Activated CD4-positive, alpha-beta memory T cell treated with anti-CD3 and anti-CD28 coated beads, Interleukin-2, amount 10 ng/mL, durations not matched to agents 7 days and 5 days (primary cell): ENCODE measurements at regions not wholly inside any gene's neighbourhood (a gene's known extent, or its start where the extent isn't known, plus 50 kb on each side); places are given as distances from the start of the nearest gene placed in this dataset.
"Not testable (repeated sequence)": the region's sequence is repeated elsewhere in the genome, so short reads cannot be mapped to it uniquely, and the experiment has no call there.

ENCODE experiments used
- CTCF ChIA-PET: fragments of 350-600 bp; sonication (Branson Sonifier 250); formaldehyde crosslinking; loops from one replicate; lab custom pipeline; 2021; ENCODE audit warnings: antibody characterized with exemption, inconsistent platforms; lab: Charles Lee
- POLR2A ChIA-PET: fragments of 350-600 bp; sonication (Branson Sonifier 250); formaldehyde crosslinking; loops from one replicate; lab custom pipeline; 2021; ENCODE audit warnings: antibody characterized with exemption; lab: Charles Lee
- DNase-seq: peaks from one replicate; pipeline ENCODE4 v3.0.0-alpha.2; 2020
- H3K27ac Mint-ChIP-seq: one replicate; pipeline ENCODE4 v1.8.0; 2021; ENCODE audit warnings: mild to moderate bottlenecking, mixed read lengths
- H3K27me3 Mint-ChIP-seq: one replicate; pipeline ENCODE4 v1.8.0; 2021; ENCODE audit warnings: mixed read lengths
- H3K36me3 Mint-ChIP-seq: one replicate; pipeline ENCODE4 v1.8.0; 2021; ENCODE audit warnings: low read depth, mixed read lengths
- H3K4me1 Mint-ChIP-seq: one replicate; pipeline ENCODE4 v1.8.0; 2021; ENCODE audit warnings: mixed read lengths
- H3K4me3 Mint-ChIP-seq: one replicate; pipeline ENCODE4 v1.8.0; 2021; ENCODE audit warnings: mild to moderate bottlenecking, mixed read lengths
- H3K9me3 Mint-ChIP-seq: one replicate; pipeline ENCODE4 v1.8.0; 2021; ENCODE audit warnings: mixed read lengths

GRCh38 chr2:65921116-65921515, 488.7 kb upstream of the SPRED2 start:
- no peaks in the 10 kb centered on the region for H3K9me3 Mint-ChIP-seq
- H3K36me3 Mint-ChIP-seq: no peaks in the 10 kb centered on the region
- no peak overlapping the region for H3K4me3 Mint-ChIP-seq
- no peak for DNase-seq
- H3K27me3 Mint-ChIP-seq: no peaks in the 10 kb centered on the region
- ChIA-PET CTCF (no interaction called here), POLR2A (no interaction called here)
- no peaks in the 10 kb centered on the region for H3K4me1 Mint-ChIP-seq
- no peak overlapping the region for H3K27ac Mint-ChIP-seq

- POLR2A ChIA-PET: no interaction called here
These were observed 488.3 kb upstream of the SPRED2 start for GRCh38 chr2:65920659-65921058.

GRCh38 chr2:65919550-65920188, 487.3 kb upstream of the SPRED2 start:
- no peak for DNase-seq
- Mint-ChIP-seq H3K4me3 (no peak overlapping the region), H3K4me1 (no peaks in the 10 kb centered on the region), H3K27ac (no peak overlapping the region), H3K27me3 (no peaks in the 10 kb centered on the region), H3K9me3 (no peaks in the 10 kb centered on the region), H3K36me3 (no peaks in the 10 kb centered on the region)
- CTCF ChIA-PET: no interaction called here
- POLR2A ChIA-PET: no interaction called here

More at GRCh38 chr2:65920659-65921058, 488.3 kb upstream of the SPRED2 start:
- no peak overlapping the region for H3K4me3 Mint-ChIP-seq
- no peaks in the 10 kb centered on the region for H3K4me1 Mint-ChIP-seq
- no peaks in the 10 kb centered on the region for H3K36me3 Mint-ChIP-seq
- H3K9me3 Mint-ChIP-seq: no peaks in the 10 kb centered on the region
- no peak overlapping the region for H3K27ac Mint-ChIP-seq
- DNase-seq: no peak
- CTCF ChIA-PET: no interaction called here
- no peaks in the 10 kb centered on the region for H3K27me3 Mint-ChIP-seq

- Mint-ChIP-seq H3K27ac (no peak overlapping the region), H3K4me3 (no peak overlapping the region), H3K4me1 (no peaks in the 10 kb centered on the region), H3K9me3 (no peaks in the 10 kb centered on the region), H3K27me3 (no peaks in the 10 kb centered on the region), H3K36me3 (no peaks in the 10 kb centered on the region)
- CTCF ChIA-PET: no interaction called here
- DNase-seq: no peak
- POLR2A ChIA-PET: no interaction called here
These were observed 486.4 kb upstream of the SPRED2 start for GRCh38 chr2:65918760-65919187.

GRCh38 chr2:65917986-65918385, 485.6 kb upstream of the SPRED2 start:
- no peaks in the 10 kb centered on the region for H3K9me3 Mint-ChIP-seq
- ChIA-PET CTCF (no interaction called here), POLR2A (no interaction called here)
- DNase-seq: no peak
- H3K27me3 Mint-ChIP-seq: no peaks in the 10 kb centered on the region
- no peak overlapping the region for H3K27ac Mint-ChIP-seq
- no peak overlapping the region for H3K4me3 Mint-ChIP-seq
- H3K4me1 Mint-ChIP-seq: no peaks in the 10 kb centered on the region
- H3K36me3 Mint-ChIP-seq: no peaks in the 10 kb centered on the region

DNA sequence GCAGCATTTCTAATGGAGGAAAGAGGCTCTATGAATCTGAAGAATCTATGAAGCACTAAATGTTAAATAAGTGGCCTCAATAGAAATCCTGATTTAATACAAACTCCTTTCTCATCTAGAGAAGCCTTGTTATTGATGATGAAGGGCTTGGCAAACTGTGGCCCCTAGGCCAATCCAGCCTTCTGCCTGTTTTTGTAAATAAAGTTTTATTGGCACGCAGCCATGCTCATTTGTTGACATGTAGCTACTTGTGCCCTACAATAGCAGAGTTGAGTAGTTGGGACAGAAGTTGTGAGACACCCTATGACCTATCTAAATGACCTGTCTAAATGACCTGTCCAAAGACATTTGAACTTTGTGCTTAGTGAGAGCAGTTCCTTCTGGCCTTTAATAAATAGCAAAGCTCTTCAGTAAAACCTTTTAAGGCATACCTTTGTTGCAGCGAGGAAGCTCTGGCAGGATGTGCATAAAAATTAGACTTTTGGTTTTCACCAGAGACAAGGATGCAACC, 484.4 kb upstream of the SPRED2 start:
- H3K4me1 Mint-ChIP-seq: no peaks in the 10 kb centered on the region
- H3K9me3 Mint-ChIP-seq: no peaks in the 10 kb centered on the region
- ChIA-PET POLR2A (no interaction called here), CTCF (no interaction called here)
- H3K27me3 Mint-ChIP-seq: no peaks in the 10 kb centered on the region
- H3K36me3 Mint-ChIP-seq: no peaks in the 10 kb centered on the region
- no peak for DNase-seq
- H3K4me3 Mint-ChIP-seq: no peak overlapping the region
- H3K27ac Mint-ChIP-seq: no peak overlapping the region

GRCh38 chr2:65916177-65916576, 483.8 kb upstream of the SPRED2 start:
- Mint-ChIP-seq H3K9me3 (no peaks in the 10 kb centered on the region), H3K4me1 (no peaks in the 10 kb centered on the region), H3K27me3 (no peaks in the 10 kb centered on the region), H3K4me3 (no peak overlapping the region), H3K27ac (no peak overlapping the region), H3K36me3 (no peaks in the 10 kb centered on the region)
- no peak for DNase-seq
- POLR2A ChIA-PET: no interaction called here
- CTCF ChIA-PET: no interaction called here

DNA sequence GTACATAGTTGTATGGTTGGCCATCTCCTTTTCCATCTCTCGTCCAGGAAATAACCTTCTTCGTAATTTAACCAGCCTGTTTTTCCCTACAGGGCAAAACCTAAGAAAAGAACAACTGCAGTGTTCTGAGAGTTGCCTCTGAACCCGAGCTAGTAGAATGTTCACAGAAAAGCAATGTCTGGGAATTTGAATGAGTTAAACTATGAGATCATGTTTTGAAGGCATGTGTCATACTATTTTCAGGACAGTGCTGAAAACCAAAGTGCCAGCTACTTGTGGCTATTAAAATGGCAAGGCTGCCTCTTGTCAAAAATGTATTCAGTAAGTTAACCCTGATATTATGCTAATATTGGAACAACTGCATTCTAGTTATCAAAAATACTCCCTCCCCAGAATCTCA, 482.9 kb upstream of the SPRED2 start:
- Mint-ChIP-seq H3K27ac (no peak overlapping the region), H3K9me3 (no peaks in the 10 kb centered on the region), H3K4me3 (no peak overlapping the region), H3K27me3 (no peaks in the 10 kb centered on the region), H3K4me1 (no peaks in the 10 kb centered on the region), H3K36me3 (no peaks in the 10 kb centered on the region)
- POLR2A ChIA-PET: no interaction called here
- DNase-seq: no peak
- CTCF ChIA-PET: no interaction called here

GRCh38 chr2:65914244-65914786, 481.9 kb upstream of the SPRED2 start:
- Mint-ChIP-seq H3K36me3 (no peaks in the 10 kb centered on the region), H3K27ac (no peak overlapping the region), H3K27me3 (no peaks in the 10 kb centered on the region), H3K9me3 (no peaks in the 10 kb centered on the region), H3K4me1 (no peaks in the 10 kb centered on the region), H3K4me3 (no peak overlapping the region)
- ChIA-PET CTCF (no interaction called here), POLR2A (no interaction called here)
- DNase-seq: no peak

DNA sequence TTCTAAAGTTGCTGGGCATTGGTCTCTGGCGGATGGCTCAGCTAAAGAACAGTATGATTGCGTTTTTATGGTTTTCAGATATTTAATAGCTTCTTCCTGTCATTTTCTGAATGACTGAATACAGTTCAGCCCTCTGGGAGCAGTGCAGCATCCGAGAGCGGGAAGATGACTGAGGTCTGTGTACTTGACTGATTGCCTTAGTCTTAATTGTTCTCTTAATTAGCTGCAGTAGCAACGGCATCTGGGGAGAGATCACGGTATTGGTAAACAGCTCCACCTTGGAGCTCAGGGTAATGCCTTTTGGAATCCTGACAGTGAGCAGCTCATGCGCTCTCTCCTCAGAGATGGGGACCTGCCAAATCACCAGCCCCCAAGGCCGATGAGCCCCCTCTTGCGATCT, 481.4 kb upstream of the SPRED2 start:
- POLR2A ChIA-PET: no interaction called here
- Mint-ChIP-seq H3K36me3 (no peaks in the 10 kb centered on the region), H3K27ac (no peak overlapping the region), H3K4me3 (no peak overlapping the region), H3K4me1 (no peaks in the 10 kb centered on the region), H3K27me3 (no peaks in the 10 kb centered on the region), H3K9me3 (no peaks in the 10 kb centered on the region)
- no peak for DNase-seq
- CTCF ChIA-PET: no interaction called here

GRCh38 chr2:65901756-65902155, 469.4 kb upstream of the SPRED2 start:
- no peaks in the 10 kb centered on the region for H3K4me1 Mint-ChIP-seq
- no peaks in the 10 kb centered on the region for H3K9me3 Mint-ChIP-seq
- H3K27ac Mint-ChIP-seq: no peak overlapping the region
- POLR2A ChIA-PET: no interaction called here
- no peak for DNase-seq
- no peaks in the 10 kb centered on the region for H3K27me3 Mint-ChIP-seq
- CTCF ChIA-PET: no interaction called here
- H3K4me3 Mint-ChIP-seq: no peak overlapping the region
- H3K36me3 Mint-ChIP-seq: no peaks in the 10 kb centered on the region

DNA sequence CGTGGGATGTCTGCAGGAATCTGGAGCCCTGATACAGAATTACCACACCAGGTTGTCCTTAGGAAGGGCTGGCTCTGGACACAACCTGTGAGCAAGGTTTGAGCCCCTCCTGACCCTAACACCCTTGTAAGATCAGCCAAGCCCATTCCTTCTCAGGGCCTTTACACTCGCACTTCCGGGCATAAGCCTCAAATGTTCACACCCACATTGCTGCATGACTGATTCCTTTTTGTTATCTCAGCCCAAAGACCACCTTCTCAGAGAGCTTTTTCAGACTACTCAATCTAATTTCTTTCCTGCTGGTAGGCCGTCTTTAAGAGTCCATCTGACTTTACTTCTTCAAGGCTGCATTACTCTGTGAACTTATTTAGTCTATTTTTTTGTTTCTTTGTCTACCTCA, 464.0 kb upstream of the SPRED2 start:
- ChIA-PET POLR2A (no interaction called here), CTCF (no interaction called here)
- no peak for DNase-seq
- Mint-ChIP-seq H3K4me1 (no peaks in the 10 kb centered on the region), H3K4me3 (no peak overlapping the region), H3K9me3 (no peaks in the 10 kb centered on the region), H3K27me3 (no peaks in the 10 kb centered on the region), H3K27ac (no peak overlapping the region), H3K36me3 (no peaks in the 10 kb centered on the region)

DNA sequence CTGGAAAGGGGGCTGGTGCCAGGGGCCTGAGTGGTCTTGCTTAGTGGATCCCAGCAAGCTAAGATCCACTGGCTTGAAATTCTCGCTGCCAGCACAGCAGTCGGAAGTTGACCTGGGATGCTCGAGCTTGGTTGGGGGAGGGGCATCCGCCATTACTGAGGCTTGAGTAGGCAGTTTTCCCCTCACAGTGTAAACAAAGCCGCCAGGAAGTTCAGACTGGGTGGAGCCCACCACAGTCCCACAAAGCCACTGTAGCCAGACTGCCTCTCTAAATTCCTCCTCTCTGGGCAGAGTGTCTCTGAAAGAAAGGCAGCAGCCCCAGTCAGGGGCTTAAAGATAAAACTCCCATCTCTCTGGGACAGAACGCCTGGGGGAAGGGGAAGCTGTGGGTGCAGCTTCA, 457.7 kb upstream of the SPRED2 start:
- H3K4me3 Mint-ChIP-seq, POLR2A ChIA-PET, H3K27ac Mint-ChIP-seq, H3K27me3 Mint-ChIP-seq, CTCF ChIA-PET, DNase-seq, H3K9me3 Mint-ChIP-seq, H3K4me1 Mint-ChIP-seq, H3K36me3 Mint-ChIP-seq: not testable (repeated sequence)

DNA sequence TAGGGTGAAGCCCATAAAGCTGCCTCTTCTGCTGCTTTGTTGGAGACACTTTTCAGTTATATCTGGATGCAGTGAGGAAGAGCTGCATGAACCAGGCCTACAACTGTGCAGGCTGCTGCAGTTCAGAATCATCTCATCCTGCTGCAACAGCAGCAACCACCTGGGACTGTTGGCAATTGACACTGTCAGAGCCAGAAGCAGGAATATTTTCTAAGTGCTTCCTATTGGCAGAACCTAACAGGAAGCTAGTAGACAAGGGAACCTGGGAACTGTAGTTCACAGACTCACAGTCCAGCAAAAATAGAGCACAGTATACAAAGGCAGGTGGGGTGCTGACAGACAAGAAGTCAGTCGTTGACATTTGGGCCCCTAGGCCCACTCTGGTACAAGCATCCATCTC, 452.9 kb upstream of the SPRED2 start:
- Mint-ChIP-seq H3K4me3 (no peak overlapping the region), H3K4me1 (no peaks in the 10 kb centered on the region), H3K36me3 (no peaks in the 10 kb centered on the region), H3K27me3 (no peaks in the 10 kb centered on the region), H3K27ac (no peak overlapping the region), H3K9me3 (no peaks in the 10 kb centered on the region)
- CTCF ChIA-PET: no interaction called here
- DNase-seq: no peak
- POLR2A ChIA-PET: no interaction called here
